ENCODE measurements at regions not wholly inside any gene's neighbourhood (a gene's known extent, or its start where the extent isn't known, plus 50 kb on each side); places are given as distances from the start of the nearest gene placed in this dataset.

GRCh38 chr10:131785121-131785460 is 115.7 kb upstream of the PPP2R2D start:
- intact Hi-C loops (cut with micrococcal nuclease; ENCODE audit: unreplicated experiment) (no loop called here), in situ Hi-C loops (cut with HindIII; ENCODE audit: extremely low pct_ligation_motif_present, low pct_unique_long_range_greater_than_20kb) (loop anchor here (10.0 kb wide), 1 partner anchor 330 kb away; no protein-coding TSS in a partner anchor)
- DNase-seq (ENCODE audit: low spot score) (no peak), ATAC-seq (no peak), FAIRE-seq (no peak)
- Histone ChIP-seq H3K79me2 (ENCODE audit: insufficient read depth, low read length) (no peaks in the 10 kb centered on the region), H2AFZ (ENCODE audit: low read length) (no peak overlapping the region), H3K36me3 (replicated peaks in 1 of 2; ENCODE audit: control insufficient read depth in 1 of 2, insufficient read depth in 2 of 2, low read length in 2 of 2) (no peaks in the 10 kb centered on the region), H3K9me3 (ENCODE audit: low read length) (0 out of 2 replicates have a peak, but pooled peaks cover 5% of the 10 kb centered on the region), H3K4me3 (replicated peaks in 1 of 3; ENCODE audit: insufficient read depth in 1 of 3, low read depth in 2 of 3, low read length in 3 of 3) (no peak overlapping the region), H3K4me2 (ENCODE audit: low read depth, low read length) (no peak overlapping the region), H4K20me1 (ENCODE audit: insufficient read depth, low read length) (no peaks in the 10 kb centered on the region), H3K4me1 (ENCODE audit: insufficient read depth, low read length) (no peaks in the 10 kb centered on the region), H3K27me3 (ENCODE audit: control insufficient read depth in 1 of 2, insufficient read depth in 2 of 2, low read length in 2 of 2) (no peaks in the 10 kb centered on the region), H3K27ac (ENCODE audit: extremely low read length, insufficient read depth, low read length) (no peak overlapping the region), H3K9ac (ENCODE audit: insufficient read depth, low read depth, low read length) (no peak overlapping the region)
- 48% methylated on average over 11 of the region's 11 CpGs for WGBS (ENCODE audit: low lambda C conversion rate)
- BruUV-seq (replicated peaks): no TSS peak
- TF ChIP-seq, protein P1, sequence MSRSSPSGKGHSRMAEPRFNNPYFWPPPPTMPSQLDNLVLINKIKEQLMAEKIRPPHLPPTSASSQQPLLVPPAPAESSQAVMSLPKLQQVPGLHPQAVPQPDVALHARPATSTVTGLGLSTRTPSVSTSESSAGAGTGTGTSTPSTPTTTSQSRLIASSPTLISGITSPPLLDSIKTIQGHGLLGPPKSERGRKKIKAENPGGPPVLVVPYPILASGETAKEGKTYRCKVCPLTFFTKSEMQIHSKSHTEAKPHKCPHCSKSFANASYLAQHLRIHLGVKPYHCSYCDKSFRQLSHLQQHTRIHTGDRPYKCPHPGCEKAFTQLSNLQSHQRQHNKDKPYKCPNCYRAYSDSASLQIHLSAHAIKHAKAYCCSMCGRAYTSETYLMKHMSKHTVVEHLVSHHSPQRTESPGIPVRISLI (CRISPR knock-in tag; IDR thresholded peaks at IDR 0.05; ENCODE audit: borderline replicate concordance): no peak
- TF ChIP-seq RARA (CRISPR knock-in tag; IDR thresholded peaks at IDR 0.05) (no peak), ZNF879 (CRISPR knock-in tag; IDR thresholded peaks at IDR 0.05) (no peak), HMGA1 (CRISPR knock-in tag; conservative IDR thresholded peaks at IDR 0.05) (no peak), ZNF331 (CRISPR knock-in tag; IDR thresholded peaks at IDR 0.05) (no peak), ZFP41 (CRISPR knock-in tag; IDR thresholded peaks at IDR 0.05; ENCODE audit: borderline replicate concordance) (no peak), E2F2 (CRISPR knock-in tag; IDR thresholded peaks at IDR 0.05; ENCODE audit: borderline replicate concordance) (no peak)
- TF ChIP-seq, protein P2, sequence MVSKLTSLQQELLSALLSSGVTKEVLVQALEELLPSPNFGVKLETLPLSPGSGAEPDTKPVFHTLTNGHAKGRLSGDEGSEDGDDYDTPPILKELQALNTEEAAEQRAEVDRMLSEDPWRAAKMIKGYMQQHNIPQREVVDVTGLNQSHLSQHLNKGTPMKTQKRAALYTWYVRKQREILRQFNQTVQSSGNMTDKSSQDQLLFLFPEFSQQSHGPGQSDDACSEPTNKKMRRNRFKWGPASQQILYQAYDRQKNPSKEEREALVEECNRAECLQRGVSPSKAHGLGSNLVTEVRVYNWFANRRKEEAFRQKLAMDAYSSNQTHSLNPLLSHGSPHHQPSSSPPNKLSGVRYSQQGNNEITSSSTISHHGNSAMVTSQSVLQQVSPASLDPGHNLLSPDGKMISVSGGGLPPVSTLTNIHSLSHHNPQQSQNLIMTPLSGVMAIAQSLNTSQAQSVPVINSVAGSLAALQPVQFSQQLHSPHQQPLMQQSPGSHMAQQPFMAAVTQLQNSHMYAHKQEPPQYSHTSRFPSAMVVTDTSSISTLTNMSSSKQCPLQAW (CRISPR knock-in tag; IDR thresholded peaks at IDR 0.05): no peak
- ChIA-PET CTCF (ENCODE audit: low intra/inter-chr PET ratio, low total read pairs) (no interaction called here), POLR2A (no interaction called here)
